HEK293T (cell line): ENCODE measurements at regions not wholly inside any gene's neighbourhood (a gene's known extent, or its start where the extent isn't known, plus 50 kb on each side); places are given as distances from the start of the nearest gene placed in this dataset.

ENCODE experiments used
- CTCF ChIA-PET: fragments of 350-600 bp; formaldehyde crosslinking; extraction: SDS; loops from one replicate; lab custom pipeline; 2021; ENCODE audit warnings: antibody characterized with exemption, inconsistent platforms; lab: Yijun Ruan, JAX
- POLR2A ChIA-PET: fragments of 350-600 bp; formaldehyde crosslinking; extraction: SDS; loops from one replicate; lab custom pipeline; 2020; ENCODE audit warnings: antibody characterized with exemption, inconsistent platforms; lab: Yijun Ruan, JAX
- DNase-seq: peaks from one replicate; pipeline ENCODE4 v3.0.0; 2012; ENCODE audit warnings: mixed read lengths; ENCODE audit errors: extremely low spot score
- ARNT ChIP-seq: fragments of 450-650 bp; IDR thresholded peaks from 2 replicates; pipeline ENCODE4 v1.6.1; 2017; ENCODE audit warnings: mild to moderate bottlenecking
- BHLHE40 ChIP-seq: fragments of 450-650 bp; IDR thresholded peaks from 2 replicates; pipeline ENCODE4 v1.6.1; 2016; ENCODE audit warnings: mild to moderate bottlenecking, moderate library complexity, borderline replicate concordance
- CTBP1 ChIP-seq: fragments of 450-650 bp; IDR thresholded peaks from 2 replicates; pipeline ENCODE4 v1.6.1; 2016; ENCODE audit warnings: borderline replicate concordance
- ELF4 ChIP-seq: fragments of 450-650 bp; IDR thresholded peaks from 2 replicates; pipeline ENCODE4 v1.6.1; 2017; ENCODE audit warnings: antibody characterized with exemption
- FOXA1 ChIP-seq: fragments of 450-650 bp; IDR thresholded peaks from 2 replicates; pipeline ENCODE4 v1.6.1; 2016; ENCODE audit warnings: mild to moderate bottlenecking
- FOXK2 ChIP-seq: fragments of 450-650 bp; IDR thresholded peaks from 2 replicates; pipeline ENCODE4 v1.6.1; 2016; ENCODE audit warnings: mild to moderate bottlenecking
- FOXM1 ChIP-seq: fragments of 450-650 bp; IDR thresholded peaks from 2 replicates; pipeline ENCODE4 v1.6.1; 2017; ENCODE audit warnings: mild to moderate bottlenecking, borderline replicate concordance
- HDGF ChIP-seq: fragments of 450-650 bp; IDR thresholded peaks from 2 replicates; pipeline ENCODE4 v1.6.1; 2017; ENCODE audit warnings: antibody characterized with exemption, borderline replicate concordance
- L3MBTL2 ChIP-seq: fragments of 450-650 bp; conservative IDR thresholded peaks from 2 replicates; pipeline ENCODE4 v1.6.1; 2016; ENCODE audit warnings: mild to moderate bottlenecking
- LEF1 ChIP-seq: fragments of 450-650 bp; IDR thresholded peaks from 2 replicates; pipeline ENCODE4 v1.6.1; 2017; ENCODE audit warnings: mild to moderate bottlenecking, borderline replicate concordance
- NFRKB ChIP-seq: fragments of 450-650 bp; IDR thresholded peaks from 2 replicates; pipeline ENCODE4 v1.6.1; 2016; ENCODE audit warnings: mild to moderate bottlenecking, moderate library complexity
- SP1 ChIP-seq: fragments of 450-650 bp; IDR thresholded peaks from 2 replicates; pipeline ENCODE4 v1.6.1; 2017
- SUZ12 ChIP-seq: fragments of 450-650 bp; IDR thresholded peaks from 2 replicates; pipeline ENCODE4 v1.6.1; 2016; ENCODE audit warnings: mild to moderate bottlenecking
- TARDBP ChIP-seq: fragments of 450-650 bp; IDR thresholded peaks from 2 replicates; pipeline ENCODE4 v1.6.1; 2016
- ZNF384 ChIP-seq: fragments of 450-650 bp; IDR thresholded peaks from 2 replicates; pipeline ENCODE4 v1.6.1; 2016
- TF ChIP-seq, protein P1 (sequence below): fragments of 450-650 bp; IDR thresholded peaks from 2 replicates; pipeline ENCODE4 v1.6.1; 2016

DNA sequence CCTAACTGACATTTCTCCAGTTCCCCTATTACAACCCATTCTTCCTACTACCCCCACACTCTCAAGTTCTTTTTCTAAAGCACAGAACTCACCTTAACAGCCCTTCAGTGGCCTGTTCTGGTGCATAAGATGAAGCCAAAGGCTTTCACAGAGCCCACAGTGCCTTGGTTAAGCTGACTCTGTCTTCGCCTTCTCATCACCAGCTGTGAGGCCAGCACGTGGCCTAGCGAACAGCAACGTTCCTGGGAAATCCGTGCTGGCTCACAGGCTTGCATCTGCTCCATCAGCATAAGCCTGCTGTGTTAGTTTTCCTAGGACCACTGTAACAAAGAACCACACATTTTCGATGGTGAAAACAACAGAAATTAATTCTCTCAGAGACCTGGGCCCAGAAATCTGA lies 67.9 kb upstream of the LPAR1 start:
- CTCF ChIA-PET, result no interaction called here
- TF ChIP-seq ARNT, result no peak
- no peak for TF ChIP-seq ELF4
- TF ChIP-seq SUZ12, result no peak
- no peak for TF ChIP-seq CTBP1
- no peak for TF ChIP-seq TARDBP
- no peak for TF ChIP-seq SP1
- no peak for TF ChIP-seq LEF1
- no peak for DNase-seq
- POLR2A ChIA-PET, result no interaction called here

DNA sequence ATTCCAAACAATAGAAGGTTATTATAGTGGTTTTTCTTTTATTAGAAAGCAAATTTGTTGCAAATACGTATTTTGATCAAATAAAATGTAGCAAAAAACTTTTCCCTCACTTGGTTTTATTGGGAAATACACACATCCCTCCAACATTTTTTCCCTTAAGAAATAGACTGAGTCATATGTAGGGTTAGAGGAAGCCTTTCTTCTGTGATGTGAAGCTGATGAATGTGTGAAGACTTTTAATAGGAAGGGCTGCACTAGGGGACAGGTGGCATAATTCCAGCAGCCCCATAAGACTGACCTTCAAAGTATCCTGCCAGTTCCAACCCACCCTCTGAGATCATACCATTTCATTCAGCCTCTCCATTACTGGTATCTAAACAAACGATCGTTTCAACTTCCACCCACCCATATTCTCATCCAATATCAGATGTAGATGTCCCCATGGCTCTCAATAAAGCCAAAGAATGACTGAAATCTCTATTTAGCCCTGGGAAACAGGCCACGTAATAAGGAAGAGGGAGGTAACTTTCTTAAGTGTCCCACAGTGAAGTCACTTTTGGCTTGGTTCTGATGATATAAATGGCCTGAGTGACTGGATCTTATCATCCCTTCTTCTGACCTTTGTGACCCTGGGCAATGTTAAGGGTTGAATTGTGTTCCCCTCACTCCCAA lies 64.7 kb upstream of the LPAR1 start:
- TF ChIP-seq, protein P1, sequence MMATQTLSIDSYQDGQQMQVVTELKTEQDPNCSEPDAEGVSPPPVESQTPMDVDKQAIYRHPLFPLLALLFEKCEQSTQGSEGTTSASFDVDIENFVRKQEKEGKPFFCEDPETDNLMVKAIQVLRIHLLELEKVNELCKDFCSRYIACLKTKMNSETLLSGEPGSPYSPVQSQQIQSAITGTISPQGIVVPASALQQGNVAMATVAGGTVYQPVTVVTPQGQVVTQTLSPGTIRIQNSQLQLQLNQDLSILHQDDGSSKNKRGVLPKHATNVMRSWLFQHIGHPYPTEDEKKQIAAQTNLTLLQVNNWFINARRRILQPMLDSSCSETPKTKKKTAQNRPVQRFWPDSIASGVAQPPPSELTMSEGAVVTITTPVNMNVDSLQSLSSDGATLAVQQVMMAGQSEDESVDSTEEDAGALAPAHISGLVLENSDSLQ, result no peak
- TF ChIP-seq ZNF384 (no peak), HDGF (no peak), FOXA1 (no peak), CTBP1 (no peak), TARDBP (no peak), FOXM1 (no peak), LEF1 (no peak), ELF4 (no peak), BHLHE40 (no peak), SUZ12 (no peak), L3MBTL2 (no peak), FOXK2 (no peak), ARNT (no peak), SP1 (no peak)
- POLR2A ChIA-PET, result no interaction called here
- no peak for DNase-seq
- CTCF ChIA-PET, result no interaction called here

DNA sequence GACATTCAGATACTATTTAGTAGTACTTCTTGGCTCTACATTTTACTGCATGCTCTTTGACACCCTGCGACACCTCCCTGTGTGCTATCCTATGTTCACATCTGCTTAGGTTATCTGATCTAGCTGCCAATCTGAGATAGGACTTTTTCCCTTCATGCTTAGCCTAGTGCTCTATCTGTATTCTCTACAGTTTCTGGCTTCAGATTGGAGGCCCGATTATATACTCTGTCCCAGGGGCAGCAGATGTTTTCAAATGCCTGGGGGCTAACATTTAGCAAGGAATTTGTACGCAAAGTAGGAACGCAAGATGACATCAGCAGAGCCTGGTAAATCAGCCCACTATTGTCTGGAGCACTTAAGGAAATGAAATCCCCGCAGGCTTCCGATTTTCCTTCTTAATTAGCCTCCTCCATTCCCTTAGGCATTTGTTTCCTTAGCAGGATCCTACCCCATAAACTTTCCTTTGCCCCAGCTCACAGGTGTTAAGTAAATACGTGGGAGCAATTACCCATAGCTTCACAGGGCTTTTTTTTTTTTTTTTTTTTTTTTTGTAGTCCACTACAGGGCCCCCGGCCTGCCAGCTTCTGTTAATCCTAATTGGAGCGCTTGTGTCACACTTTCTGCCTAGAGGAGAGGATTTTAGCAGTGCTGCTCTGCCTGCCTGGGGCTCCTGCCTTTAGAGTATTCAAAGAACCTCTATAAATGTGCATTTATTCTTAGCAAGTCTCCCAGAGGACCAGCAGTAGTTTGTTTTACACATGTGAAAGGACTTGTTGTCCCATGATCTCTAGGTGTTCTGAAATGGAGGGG lies 61.1 kb upstream of the LPAR1 start:
- POLR2A ChIA-PET, result no interaction called here
- CTCF ChIA-PET, result interaction anchor here (0.6 kb wide), 1 partner anchor 9 kb away, joined by 3 read pairs; no protein-coding TSS in a partner anchor
- DNase-seq, result peak; percentile 45
- TF ChIP-seq, protein P1, result peak; percentile 51
- TF ChIP-seq SUZ12 (no peak), ELF4 (no peak), SP1 (no peak), NFRKB (no peak), HDGF (no peak), ZNF384 (peak; percentile 96), CTBP1 (peak; percentile 46; the same call in 1 of the 2 replicates), FOXA1 (peak; percentile 39; the same call in 1 of the 2 replicates)

DNA sequence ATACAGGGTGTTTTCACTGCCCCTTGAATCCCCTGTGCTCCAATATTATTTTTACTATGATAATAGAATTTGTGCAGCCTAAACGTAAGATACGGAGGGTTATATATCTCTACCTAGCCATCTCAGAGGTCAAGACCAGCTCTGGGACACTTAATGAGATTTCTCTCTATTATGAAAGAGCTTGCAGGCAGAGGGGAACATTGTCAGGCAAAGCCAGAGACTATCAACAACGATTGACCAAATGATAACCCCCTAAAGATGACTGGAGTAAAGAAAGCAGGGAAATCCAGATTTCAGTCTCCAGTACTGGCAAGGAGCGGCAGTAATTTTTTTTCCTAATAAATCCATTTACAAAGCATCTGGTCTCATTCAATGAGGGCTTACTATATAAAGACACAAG lies 59.8 kb upstream of the LPAR1 start:
- TF ChIP-seq ELF4 (no peak), L3MBTL2 (no peak), FOXM1 (no peak), TARDBP (no peak), LEF1 (no peak), FOXA1 (no peak), BHLHE40 (no peak), SUZ12 (no peak), CTBP1 (no peak), ZNF384 (no peak), ARNT (no peak), FOXK2 (no peak), SP1 (no peak), HDGF (no peak), NFRKB (no peak)
- TF ChIP-seq, protein P1, result no peak
- ChIA-PET POLR2A (no interaction called here), CTCF (no interaction called here)
- DNase-seq, result no peak

- TF ChIP-seq SP1 (no peak), SUZ12 (no peak), NFRKB (no peak), L3MBTL2 (no peak), TARDBP (no peak), FOXK2 (no peak), FOXA1 (no peak), ARNT (no peak), FOXM1 (no peak), HDGF (no peak), CTBP1 (no peak), BHLHE40 (no peak), ELF4 (no peak), ZNF384 (no peak), LEF1 (no peak)
- TF ChIP-seq, protein P1, result no peak
- ChIA-PET POLR2A (no interaction called here), CTCF (no interaction called here)
- DNase-seq, result no peak
Measured at GRCh38 chr9:111096051-111096450, 57.8 kb upstream of the LPAR1 start.
